Common myeloid progenitor, CD34-positive (primary cell): ENCODE measurements at regions not wholly inside any gene's neighbourhood (a gene's known extent, or its start where the extent isn't known, plus 50 kb on each side); places are given as distances from the start of the nearest gene placed in this dataset.

Experiments
- CTCF ChIA-PET: fragments of 350-600 bp; sonication (Branson Sonifier 250); formaldehyde crosslinking; loops from one replicate; lab custom pipeline; 2021; ENCODE audit warnings: antibody characterized with exemption; lab: Charles Lee
- POLR2A ChIA-PET: fragments of 350-600 bp; sonication (Branson Sonifier 250); formaldehyde crosslinking; loops from one replicate; lab custom pipeline; 2021; ENCODE audit warnings: antibody characterized with exemption; lab: Charles Lee
- DNase-seq, 3 donors: peaks; one replicate each; pipeline versions ENCODE4 v3.0.0 to v3.0.0-alpha.2; 2013
- H3K27ac ChIP-seq, 2 experiments: 1 replicate in 1 of 2; 2 replicates in 1 of 2; pipeline ENCODE4 v1.7.0; 2013; ENCODE audit warnings: inconsistent platforms in 2 of 2, low read length in 2 of 2, mild to moderate bottlenecking in 2 of 2, low read depth in 1 of 2, moderate library complexity in 1 of 2; ENCODE audit not compliant: severe bottlenecking in 2 of 2, insufficient read depth in 1 of 2, poor library complexity in 1 of 2
- H3K27me3 ChIP-seq, 5 experiments: replicated peaks in 2 of 5; 1 replicate in 3 of 5; 2 replicates in 2 of 5; pipeline versions ENCODE4 v1.6.1 to v1.7.0; 2013; ENCODE audit warnings: low read length in 4 of 5, mild to moderate bottlenecking in 2 of 5, moderate library complexity in 2 of 5, inconsistent platforms in 1 of 5; ENCODE audit not compliant: insufficient read depth in 5 of 5, control insufficient read depth in 4 of 5
- H3K36me3 ChIP-seq, 4 experiments: 1 replicate in 2 of 4; 2 replicates in 2 of 4; pipeline versions ENCODE4 v1.6.1 to v1.7.0; 2013; ENCODE audit warnings: low read length in 3 of 4, control low read depth in 1 of 4, mild to moderate bottlenecking in 1 of 4; ENCODE audit not compliant: control insufficient read depth in 4 of 4, insufficient read depth in 4 of 4
- H3K4me1 ChIP-seq, 4 experiments: 1 replicate in 3 of 4; 2 replicates in 1 of 4; pipeline versions ENCODE4 v1.6.1 to v1.7.1; 2013; ENCODE audit warnings: low read length in 3 of 4, mild to moderate bottlenecking in 3 of 4, control low read depth in 1 of 4, inconsistent platforms in 1 of 4, moderate library complexity in 1 of 4; ENCODE audit not compliant: control insufficient read depth in 4 of 4, insufficient read depth in 4 of 4; ENCODE audit errors: control extremely low read depth in 1 of 4
- H3K4me3 ChIP-seq, 7 experiments: 1 replicate in 4 of 7; 2 replicates in 3 of 7; pipeline versions ENCODE4 v1.5.1 to v1.7.0; 2013; ENCODE audit warnings: mild to moderate bottlenecking in 7 of 7, low read length in 6 of 7, moderate library complexity in 6 of 7, inconsistent platforms in 2 of 7, low read depth in 2 of 7, control low read depth in 1 of 7; ENCODE audit not compliant: insufficient read depth in 4 of 7, control insufficient read depth in 1 of 7; ENCODE audit errors: extremely low read depth in 1 of 7
- H3K9me3 ChIP-seq, 5 experiments: 1 replicate in 4 of 5; 2 replicates in 1 of 5; pipeline versions ENCODE4 v1.6.1 to v1.7.1; 2013; ENCODE audit warnings: low read length in 4 of 5, mild to moderate bottlenecking in 2 of 5, inconsistent platforms in 1 of 5, low read depth in 1 of 5, moderate library complexity in 1 of 5; ENCODE audit not compliant: control insufficient read depth in 4 of 5, insufficient read depth in 2 of 5; ENCODE audit errors: control extremely low read depth in 1 of 5
- WGBS: methylation state at CpG from one replicate; pipeline ENCODE4 v1.1.5; 2013; ENCODE audit not compliant: insufficient coverage; 5-methylcytosine and 5-hydroxymethylcytosine counted together

DNA sequence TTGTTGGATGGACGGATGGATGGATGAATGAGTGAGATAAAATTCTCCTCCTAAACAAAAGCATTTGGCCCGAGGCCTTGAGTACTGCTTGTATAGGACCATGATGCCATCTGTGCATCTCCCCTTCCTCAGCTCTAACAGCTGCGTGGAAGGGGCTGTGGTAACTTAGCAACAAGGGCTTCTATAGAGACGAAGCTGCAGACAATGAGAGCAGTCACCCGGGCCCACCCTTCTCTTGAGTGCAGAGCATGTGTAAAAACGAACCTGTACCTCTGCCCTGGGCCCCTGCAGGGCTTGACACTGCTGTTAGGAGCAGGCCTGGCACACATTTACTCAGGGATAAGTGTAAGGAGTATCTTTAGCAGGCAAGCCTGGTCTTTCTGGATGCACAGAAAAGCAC lies 391.5 kb downstream of the CADM1 start:
- ChIA-PET POLR2A (no interaction called here), CTCF (no interaction called here)
- no peak overlapping the region for H3K4me3 ChIP-seq
- no peaks in the 10 kb centered on the region for H3K36me3 ChIP-seq
- H3K9me3 ChIP-seq: no peaks in the 10 kb centered on the region
- no peaks in the 10 kb centered on the region for H3K4me1 ChIP-seq
- WGBS: 57% methylated on average over 4 of the region's 6 CpGs
- peaks cover 0 to 1% (median 0%) of the 10 kb centered on the region in 5 experiments for H3K27me3 ChIP-seq
- DNase-seq: no peak
- no peak overlapping the region for H3K27ac ChIP-seq

GRCh38 chr11:115117956-115118493 lies 386.2 kb downstream of the CADM1 start:
- POLR2A ChIA-PET: no interaction called here
- no peak for DNase-seq
- H3K4me3 ChIP-seq: no peak overlapping the region
- WGBS: 52% methylated on average over 2 of the region's 5 CpGs
- peaks cover 0 to 1% (median 0%) of the 10 kb centered on the region in 5 experiments for H3K27me3 ChIP-seq
- no peaks in the 10 kb centered on the region for H3K9me3 ChIP-seq
- no peak overlapping the region for H3K27ac ChIP-seq
- no peaks in the 10 kb centered on the region for H3K36me3 ChIP-seq
- H3K4me1 ChIP-seq: no peaks in the 10 kb centered on the region
- CTCF ChIA-PET: no interaction called here

- H3K4me1 ChIP-seq: no peaks in the 10 kb centered on the region
- H3K4me3 ChIP-seq: no peak overlapping the region
- 66% methylated on average over 5 of the region's 6 CpGs for WGBS
- H3K27me3 ChIP-seq: no peaks in the 10 kb centered on the region
- H3K36me3 ChIP-seq: no peaks in the 10 kb centered on the region
- ChIA-PET CTCF (no interaction called here), POLR2A (no interaction called here)
- H3K27ac ChIP-seq: no peak overlapping the region
- no peak for DNase-seq
- H3K9me3 ChIP-seq: no peaks in the 10 kb centered on the region
Observed at GRCh38 chr11:115119146-115119545, 385.1 kb downstream of the CADM1 start.
